ENCODE measurements at regions not wholly inside any gene's neighbourhood (a gene's known extent, or its start where the extent isn't known, plus 50 kb on each side); places are given as distances from the start of the nearest gene placed in this dataset.

- no peak for TF ChIP-seq CTCF (IDR thresholded peaks at IDR 0.05)
Measured at GRCh38 chr17:56083475-56083874, 69.8 kb upstream of the ANKFN1 start.

GRCh38 chr17:56085576-56086267, 67.6 kb upstream of the ANKFN1 start:
- TF ChIP-seq CTCF (IDR thresholded peaks at IDR 0.05), result no peak

GRCh38 chr17:56087199-56087598, 66.1 kb upstream of the ANKFN1 start:
- no peak for TF ChIP-seq CTCF (IDR thresholded peaks at IDR 0.05)

- TF ChIP-seq CTCF (IDR thresholded peaks at IDR 0.05), result no peak
Measured at GRCh38 chr17:56096026-56096810, 57.1 kb upstream of the ANKFN1 start.

- no peak for TF ChIP-seq CTCF (IDR thresholded peaks at IDR 0.05)
Measured at GRCh38 chr17:56098746-56099145, 54.5 kb upstream of the ANKFN1 start.

- TF ChIP-seq CTCF (IDR thresholded peaks at IDR 0.05), result no peak
Measured at GRCh38 chr17:56099649-56100048, 53.6 kb upstream of the ANKFN1 start.
